ENCODE measurements at regions not wholly inside any gene's neighbourhood (a gene's known extent, or its start where the extent isn't known, plus 50 kb on each side); places are given as distances from the start of the nearest gene placed in this dataset.

DNA sequence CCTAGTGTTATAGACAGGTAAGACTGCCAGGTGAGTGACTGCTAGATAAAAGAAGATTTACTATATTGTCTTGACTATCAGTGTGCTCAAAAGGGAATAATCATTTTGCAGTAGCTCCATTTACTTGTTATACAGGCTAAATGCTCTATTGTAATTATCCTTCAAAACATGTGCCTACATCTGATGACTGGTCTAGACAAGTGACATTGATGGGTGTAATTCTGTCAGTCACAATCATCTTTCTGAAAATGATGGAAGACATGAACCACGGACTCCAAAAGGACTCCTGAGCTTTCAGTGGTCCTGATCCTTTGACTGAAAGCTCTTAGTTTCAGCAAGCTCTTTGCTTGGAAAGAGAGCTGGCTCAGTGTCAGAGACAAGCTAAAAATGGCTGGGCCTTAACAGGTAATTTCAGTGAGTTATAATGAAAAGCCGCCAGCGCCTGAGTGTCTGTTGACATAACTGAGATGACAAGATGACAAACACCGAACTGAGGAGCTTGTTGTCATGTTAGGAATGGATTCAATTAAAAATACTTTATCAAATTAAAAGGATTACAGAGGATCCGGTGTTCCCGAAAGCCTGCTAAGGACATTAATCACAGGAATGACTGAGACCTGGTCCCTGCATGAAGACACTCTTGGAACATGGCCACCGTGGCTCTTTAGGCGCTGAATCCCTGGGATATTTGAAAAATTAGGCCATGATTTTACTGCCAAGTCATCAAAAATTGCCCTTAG lies 141.7 kb downstream of the CMPK2 start:
- no peak for DNase-seq (ENCODE audit: low read depth in 2 of 2)

DNA sequence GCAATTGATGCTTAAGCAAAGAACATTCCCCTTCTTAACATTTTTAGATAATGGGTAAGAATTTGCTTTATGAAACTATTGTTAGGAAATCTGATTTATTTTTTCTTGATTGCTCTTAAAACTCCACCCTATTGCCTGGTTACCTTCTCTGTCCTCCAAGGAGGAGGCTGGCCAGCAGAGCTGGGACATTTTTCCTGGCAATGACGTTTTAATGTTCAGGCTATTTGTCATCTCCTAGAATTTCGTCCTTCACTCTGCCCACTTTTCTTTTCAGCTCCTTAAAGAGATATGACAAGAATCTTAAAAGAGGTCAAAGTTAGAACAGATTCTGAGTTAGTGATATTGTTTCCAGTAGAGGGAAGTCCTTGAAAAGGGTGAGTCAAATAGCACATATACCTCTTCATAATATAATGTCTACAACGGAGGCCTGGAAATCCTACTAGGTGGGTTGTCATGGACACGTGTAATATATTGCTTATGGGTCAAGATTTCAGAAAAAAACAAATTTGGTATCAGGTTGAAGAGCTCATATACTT lies 141.0 kb downstream of the CMPK2 start:
- no peak for DNase-seq (ENCODE audit: low read depth in 2 of 2)

- DNase-seq (ENCODE audit: low read depth in 2 of 2): no peak
Measured at GRCh38 chr2:6728156-6728555, 137.6 kb downstream of the CMPK2 start.

- DNase-seq (ENCODE audit: low read depth in 2 of 2): no peak
Measured at GRCh38 chr2:6730003-6730402, 135.7 kb downstream of the CMPK2 start.

- no peak for DNase-seq (ENCODE audit: low read depth in 2 of 2)
Measured at GRCh38 chr2:6730649-6731532, 134.8 kb downstream of the CMPK2 start.

DNA sequence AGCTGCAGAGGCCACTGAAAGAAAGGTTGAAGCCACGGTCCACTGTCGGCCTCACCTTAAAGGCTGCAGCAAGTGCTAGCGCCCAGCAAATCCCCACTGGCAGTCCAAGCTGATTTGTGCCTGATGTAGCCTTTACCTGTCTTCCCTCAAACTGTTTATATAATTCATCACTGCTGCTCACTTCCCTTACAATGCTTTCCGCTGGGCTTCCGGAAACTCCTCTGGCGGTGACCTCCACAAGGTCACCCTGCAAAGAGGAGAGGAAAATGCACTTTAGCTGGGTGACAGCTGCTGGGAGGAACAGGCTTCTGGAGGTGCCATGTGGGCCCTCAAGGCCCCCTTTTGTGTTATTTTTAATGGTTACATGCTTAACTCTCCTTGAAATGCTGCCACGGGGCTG lies 126.2 kb downstream of the CMPK2 start:
- DNase-seq (ENCODE audit: low read depth in 2 of 2): no peak

- DNase-seq (ENCODE audit: low read depth in 2 of 2): no peak
Measured at GRCh38 chr2:6741229-6741628, 124.5 kb downstream of the CMPK2 start.

DNA sequence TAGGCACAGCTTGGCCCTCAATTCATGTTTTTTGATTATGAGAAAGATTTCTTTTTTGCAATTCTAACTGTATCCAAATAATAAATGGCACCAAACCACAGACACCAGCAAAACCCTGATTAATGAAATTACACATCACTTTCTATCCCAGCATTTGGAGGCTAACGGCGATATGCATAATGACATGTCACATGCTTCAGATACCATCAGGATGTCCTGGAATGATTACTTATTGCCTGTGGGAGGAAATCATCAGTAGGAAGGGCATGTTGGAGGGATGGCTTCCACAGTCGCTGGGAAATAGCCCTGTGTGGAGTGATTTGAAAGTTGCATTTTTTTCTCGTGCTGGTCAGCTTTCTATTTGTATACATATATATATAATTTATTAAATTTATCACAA lies 121.7 kb downstream of the CMPK2 start:
- DNase-seq (ENCODE audit: low read depth in 2 of 2): no peak

- DNase-seq (ENCODE audit: low read depth in 2 of 2): no peak
Measured at GRCh38 chr2:6747433-6747832, 118.3 kb downstream of the CMPK2 start.

DNA sequence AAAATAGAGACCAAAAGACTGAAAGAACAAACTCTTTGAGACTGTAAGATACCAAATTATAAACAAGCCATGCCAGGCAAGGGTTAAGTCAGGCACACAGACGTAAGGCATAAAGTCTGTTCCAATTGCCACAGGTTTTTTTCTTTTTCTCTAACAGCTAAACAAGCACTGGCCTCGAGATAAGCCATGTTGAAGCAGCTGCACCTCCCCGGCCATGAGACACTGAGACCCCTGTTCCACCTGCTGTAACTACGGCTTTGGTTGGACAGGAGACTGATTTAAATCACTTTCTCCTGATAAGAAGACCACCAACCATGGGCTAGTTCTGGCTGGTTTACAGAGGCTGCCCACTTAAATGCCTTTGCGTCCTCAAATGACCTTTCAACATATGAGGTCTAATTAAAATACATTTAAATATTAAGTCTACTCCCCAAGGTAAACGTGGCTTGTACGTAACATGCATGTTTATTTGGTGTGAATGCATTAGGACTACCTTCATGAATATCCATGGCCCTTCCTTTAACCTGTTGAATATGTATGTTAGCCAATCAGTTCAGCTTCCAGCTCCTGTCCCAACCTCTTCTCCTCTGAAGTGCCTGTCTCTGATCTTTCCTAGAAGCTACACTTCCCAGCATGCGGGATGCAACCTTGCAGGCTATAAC lies 117.2 kb downstream of the CMPK2 start:
- DNase-seq (ENCODE audit: low read depth in 2 of 2): no peak

DNA sequence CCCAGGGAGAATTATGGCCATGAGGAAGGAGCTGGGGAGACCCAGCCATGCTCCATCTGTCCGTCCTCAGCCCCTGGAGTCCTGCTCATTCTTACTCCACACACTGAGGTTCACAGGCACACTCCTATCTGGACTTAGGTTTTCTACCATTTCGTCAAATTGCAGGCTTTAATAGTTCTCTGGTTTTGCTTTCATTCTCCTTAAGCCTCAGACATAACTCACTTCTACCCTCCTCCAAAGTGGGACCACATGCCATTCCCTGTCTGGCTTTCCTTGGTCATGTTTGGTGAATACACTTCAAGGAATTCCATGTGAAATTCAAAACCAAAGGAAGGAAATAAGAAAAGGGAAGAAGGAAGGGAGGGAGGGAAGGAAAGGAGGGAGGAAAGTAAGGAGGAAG lies 115.7 kb downstream of the CMPK2 start:
- no peak for DNase-seq (ENCODE audit: low read depth in 2 of 2)

- no peak for DNase-seq (ENCODE audit: low read depth in 2 of 2)
Measured at GRCh38 chr2:6750411-6751158, 115.1 kb downstream of the CMPK2 start.

DNA sequence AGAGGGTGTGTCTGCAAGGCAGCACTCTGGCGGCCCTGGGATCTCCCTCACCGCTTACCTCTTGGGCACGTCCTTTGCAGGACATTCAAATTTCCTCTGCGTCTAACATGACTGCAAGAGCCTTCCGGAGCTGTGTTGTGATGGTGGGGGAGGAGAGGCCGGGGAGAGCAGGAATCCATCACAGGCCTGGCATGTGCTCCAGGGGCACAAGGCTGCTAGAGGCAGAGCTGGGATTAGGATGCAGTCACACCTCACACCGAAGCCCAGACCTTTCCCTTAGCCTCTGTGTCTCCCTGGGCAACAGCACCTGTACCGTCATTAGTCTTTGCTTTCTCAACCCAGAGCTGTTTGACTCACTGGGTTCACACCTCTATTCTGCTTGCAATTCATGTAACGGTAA lies 111.3 kb downstream of the CMPK2 start:
- DNase-seq (ENCODE audit: low read depth in 2 of 2): no peak

DNA sequence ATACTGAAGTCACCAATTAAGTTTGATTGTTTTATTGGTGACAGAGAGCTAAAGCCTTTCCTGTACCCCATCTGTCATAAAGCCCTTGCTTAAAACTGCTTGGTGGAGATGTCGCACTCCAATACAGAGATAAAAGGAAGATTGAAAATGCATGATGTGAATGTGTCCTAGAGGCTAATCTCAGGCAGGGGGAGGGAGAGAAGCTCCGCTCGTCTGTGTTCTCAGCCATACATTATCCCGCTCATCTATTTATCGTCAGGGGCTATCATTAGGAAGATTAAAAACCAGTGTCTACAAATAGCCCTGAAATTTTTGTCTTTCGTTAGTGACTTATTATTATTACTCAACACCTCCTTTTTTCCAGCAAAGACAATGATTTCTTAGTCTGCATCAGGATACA lies 110.3 kb downstream of the CMPK2 start:
- DNase-seq (ENCODE audit: low read depth in 2 of 2): no peak

DNA sequence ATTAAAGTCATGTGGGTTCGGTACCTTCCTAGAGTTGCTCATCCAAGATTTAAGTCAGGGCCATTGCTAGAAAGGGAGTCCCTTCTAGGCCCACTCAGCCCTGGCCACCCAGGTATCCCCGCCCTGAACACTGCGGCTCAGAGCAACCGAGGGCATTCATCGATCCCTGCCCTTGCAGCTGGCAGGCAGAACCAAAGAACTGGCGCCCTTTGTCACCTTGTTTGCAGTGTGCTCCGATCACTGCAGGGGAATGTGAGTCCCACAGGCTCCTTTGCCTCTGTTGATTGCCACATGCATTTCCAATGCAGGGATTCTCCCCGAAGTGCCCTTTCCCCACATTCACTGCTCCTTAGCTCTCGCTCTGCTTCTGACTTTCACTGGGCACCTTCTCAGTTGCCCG lies 108.5 kb downstream of the CMPK2 start:
- no peak for DNase-seq (ENCODE audit: low read depth in 2 of 2)

DNA sequence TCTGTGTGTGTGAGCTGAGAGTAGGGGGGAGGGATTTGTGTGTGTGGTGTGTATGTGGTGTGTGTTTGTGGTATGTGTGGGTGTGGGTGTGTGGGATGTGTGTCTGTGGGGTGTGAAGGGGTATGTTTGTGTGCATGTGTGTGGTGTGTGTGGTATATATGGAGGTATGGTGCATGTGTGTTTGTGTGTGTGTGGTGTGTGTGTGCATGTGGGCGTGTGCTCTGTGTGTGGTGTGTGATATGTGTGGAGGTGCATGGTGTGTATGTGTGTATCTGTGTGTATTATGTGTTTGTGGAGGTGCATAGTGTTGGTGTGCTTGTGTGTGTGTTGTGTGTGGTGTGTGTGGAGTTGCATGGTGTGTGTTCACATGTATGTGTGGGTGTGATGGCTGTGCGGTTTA lies 106.0 kb downstream of the CMPK2 start:
- no peak for DNase-seq (ENCODE audit: low read depth in 2 of 2)

GRCh38 chr2:6760132-6760531 lies 105.6 kb downstream of the CMPK2 start:
- no peak for DNase-seq (ENCODE audit: low read depth in 2 of 2)

DNA sequence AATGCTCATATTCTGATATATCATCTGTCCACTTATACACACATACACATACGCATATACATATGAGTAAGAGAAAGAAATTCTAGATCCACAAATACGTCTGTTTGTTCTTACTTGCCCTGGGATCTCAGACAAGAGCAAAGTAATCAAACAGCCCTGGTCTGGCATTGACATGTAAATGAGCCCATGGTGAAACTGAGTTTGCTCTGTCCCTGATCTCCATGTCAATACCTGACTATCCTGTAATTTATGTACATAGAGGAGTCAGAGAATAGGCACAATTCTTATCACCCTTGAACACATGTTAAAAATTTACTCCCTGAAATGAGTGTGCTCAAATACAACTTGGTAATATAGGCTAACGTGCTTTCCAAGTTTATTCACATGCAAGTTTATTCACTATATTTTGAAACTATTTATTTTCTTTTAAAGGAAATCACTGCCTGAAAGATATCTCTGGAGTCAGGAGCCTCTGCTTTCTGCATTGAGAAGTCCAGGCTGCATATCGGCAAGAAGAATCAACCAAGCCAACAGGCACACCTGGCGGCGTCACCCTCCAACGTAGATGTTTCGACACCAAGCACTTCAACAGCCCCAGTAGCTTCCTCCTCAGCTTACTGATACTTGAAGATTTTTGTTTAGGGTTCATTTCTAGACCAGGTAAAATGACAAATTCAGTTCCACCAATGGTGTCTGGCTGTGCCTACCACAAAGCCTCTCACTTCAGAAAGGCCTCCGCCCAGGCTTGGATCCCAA lies 100.6 kb downstream of the CMPK2 start:
- no peak for DNase-seq (ENCODE audit: low read depth in 2 of 2)

DNA sequence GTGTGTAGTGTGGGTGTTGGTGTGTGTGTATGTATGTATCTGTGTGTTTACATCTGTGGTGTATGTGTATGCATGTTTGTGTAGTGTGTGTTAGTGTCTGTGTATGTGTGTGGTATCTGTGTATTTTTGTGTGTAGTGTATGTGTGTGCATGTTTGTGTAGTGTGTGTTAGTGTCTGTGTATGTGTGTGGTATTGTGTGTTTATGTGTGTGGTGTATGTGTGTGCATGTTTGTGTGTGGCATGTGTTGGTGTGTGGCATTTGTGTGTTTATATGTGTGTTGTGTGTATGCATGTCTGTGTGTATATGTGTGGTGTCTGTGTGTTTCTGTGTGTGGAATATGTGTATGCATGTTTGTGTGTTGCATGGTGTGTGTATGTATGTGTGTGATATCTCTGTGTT lies 96.4 kb downstream of the CMPK2 start:
- DNase-seq (ENCODE audit: low read depth in 2 of 2): no peak

- no peak for DNase-seq (ENCODE audit: low read depth in 2 of 2)
Measured at GRCh38 chr2:6770006-6770405, 95.7 kb downstream of the CMPK2 start.

All from dermis microvascular lymphatic vessel endothelial cell (primary cell).